ENCODE measurements at regions not wholly inside any gene's neighbourhood (a gene's known extent, or its start where the extent isn't known, plus 50 kb on each side); places are given as distances from the start of the nearest gene placed in this dataset.
"Not testable (repeated sequence)": the region's sequence is repeated elsewhere in the genome, so short reads cannot be mapped to it uniquely, and the experiment has no call there.

DNA sequence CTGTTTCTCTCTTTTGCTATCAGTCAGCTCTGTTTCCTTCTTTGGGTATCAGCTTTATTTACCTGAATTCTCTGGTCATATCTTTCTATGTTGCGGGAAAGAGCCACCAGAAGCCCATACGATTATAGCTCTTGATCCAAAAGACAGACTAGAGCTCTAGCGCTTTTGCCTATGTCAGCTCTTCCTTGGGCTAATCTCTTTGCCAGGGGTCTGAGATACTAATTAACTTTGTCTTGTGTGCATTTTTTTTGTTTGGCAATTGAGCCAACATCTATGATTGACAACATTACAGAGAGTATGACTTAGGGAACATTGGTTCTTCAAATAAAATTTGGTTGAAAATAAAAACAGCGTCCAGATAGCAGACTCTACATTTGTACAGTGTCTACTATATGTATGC lies 603.0 kb downstream of the KCTD16 start:
- no peak for DNase-seq

DNA sequence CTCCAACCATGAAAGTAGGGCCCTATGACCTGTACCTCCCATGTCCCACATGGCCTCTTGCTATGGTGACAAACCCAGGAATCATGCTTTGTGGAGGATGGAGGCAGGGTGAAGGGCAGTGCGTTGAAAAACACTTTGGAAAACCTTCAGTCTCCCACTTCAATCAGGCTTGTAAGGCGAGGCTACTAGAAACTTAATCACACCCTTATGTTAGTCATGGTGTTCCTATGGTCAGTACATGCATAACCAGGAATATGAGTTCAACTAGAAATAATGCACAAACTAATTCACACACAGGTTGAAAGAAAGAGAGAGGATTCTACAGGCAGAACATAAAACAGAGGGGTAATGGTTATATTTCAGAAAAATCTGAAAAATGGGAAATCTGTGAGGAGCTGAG lies 601.1 kb downstream of the KCTD16 start:
- no peak for DNase-seq

GRCh38 chr5:144742361-144742760 lies 571.7 kb downstream of the KCTD16 start:
- no peak for DNase-seq

DNA sequence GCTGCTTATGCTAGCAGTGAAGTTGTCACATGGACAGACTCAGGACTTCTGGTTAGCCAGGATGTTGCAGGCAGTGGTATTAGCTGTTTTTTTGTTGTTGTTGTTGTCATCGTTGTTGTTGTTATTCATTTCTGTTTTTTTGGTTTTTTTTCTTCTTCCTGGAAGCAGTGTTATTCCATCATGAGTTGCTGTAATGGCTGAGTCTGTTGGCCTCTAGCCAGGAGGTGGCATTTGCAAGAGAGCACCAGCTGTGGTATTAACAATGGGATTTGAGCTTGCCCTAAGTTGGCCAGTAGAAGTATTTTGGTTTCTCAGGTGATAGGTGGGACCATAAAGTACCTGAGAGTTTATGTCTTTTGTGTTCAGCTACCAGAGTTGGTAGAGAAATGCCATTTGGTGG lies 561.1 kb downstream of the KCTD16 start:
- no peak for DNase-seq

- DNase-seq = no peak
These were observed 541.4 kb downstream of the KCTD16 start for GRCh38 chr5:144712090-144712489.

DNA sequence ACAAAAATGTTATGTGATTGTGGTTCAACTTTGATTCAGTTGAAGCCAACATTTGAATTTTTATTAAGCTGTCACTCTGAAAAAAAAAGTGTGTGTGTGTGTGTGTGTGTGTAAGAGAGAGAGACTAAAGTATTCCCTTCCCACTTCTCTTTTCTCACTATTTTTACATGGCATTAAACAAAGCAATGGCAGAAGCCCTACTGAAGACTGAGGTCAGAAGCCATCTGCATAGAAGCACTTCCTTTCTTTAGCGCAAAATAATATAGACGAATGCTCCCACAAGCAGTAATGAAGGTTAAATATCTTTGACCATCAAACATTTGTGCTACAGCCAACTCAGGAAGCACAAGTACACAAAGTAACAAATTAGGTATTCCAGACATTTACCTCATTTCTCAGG lies 540.5 kb downstream of the KCTD16 start:
- no peak for DNase-seq

GRCh38 chr5:144710637-144711036 lies 540.0 kb downstream of the KCTD16 start:
- no peak for DNase-seq

DNA sequence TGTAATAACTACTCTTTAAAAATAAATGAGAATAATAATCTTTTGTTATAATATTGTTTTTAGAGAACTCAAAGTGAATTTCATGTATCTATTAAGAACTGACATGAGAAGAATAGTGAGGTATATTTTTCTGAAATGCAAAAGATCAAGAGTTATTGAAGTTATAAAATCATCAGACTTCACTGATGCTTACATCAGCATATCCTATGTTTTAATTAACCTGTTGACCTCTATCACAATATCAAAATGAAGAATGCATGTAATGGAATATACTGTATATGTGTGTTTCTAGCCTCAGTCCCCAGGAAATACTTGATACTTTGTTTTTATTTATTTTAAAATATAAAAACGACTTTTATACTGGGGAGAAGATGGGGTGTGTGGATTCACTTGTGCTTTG lies 533.1 kb downstream of the KCTD16 start:
- no peak for DNase-seq

- peak; percentile 65 for DNase-seq
These were observed 527.8 kb downstream of the KCTD16 start for GRCh38 chr5:144698484-144698883.

DNA sequence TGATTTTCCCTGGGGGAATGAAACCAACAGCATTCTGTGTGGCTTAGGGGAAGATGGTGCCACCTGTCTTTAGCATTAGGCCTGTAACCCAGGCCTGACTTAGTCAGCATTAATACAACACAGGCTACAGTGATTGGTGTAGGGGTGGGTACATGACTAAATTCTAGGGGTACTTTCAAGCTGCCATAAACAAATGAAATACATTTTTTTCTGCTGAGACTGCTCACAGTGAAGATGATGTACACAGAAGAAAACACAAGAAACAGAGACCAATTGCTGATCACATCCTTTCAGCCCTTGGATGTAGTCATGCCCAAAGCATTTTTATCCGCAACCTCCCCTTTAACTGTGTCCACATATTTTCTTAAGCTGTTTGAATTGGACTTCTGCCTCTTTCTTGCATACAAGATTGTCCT lies 527.2 kb downstream of the KCTD16 start:
- peak; percentile 95 for DNase-seq

DNA sequence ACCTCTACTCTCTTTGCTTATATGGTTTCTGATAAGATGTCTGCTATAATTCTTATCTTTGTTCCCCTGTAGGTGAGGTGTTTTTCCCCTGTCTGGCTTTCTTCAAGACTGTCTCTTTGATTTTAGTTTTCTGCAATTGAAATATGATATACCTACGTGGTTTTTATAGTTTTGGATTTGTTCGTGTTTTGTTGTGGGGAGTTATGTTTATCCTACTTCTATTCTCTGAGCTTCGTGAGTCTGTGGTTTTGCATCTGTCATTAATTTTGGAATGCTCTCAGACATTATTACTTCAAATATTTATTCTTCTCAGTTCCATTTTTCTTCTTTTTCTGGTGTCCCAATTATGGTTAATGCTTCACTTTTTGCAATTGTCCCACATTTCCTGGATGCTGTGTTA lies 521.3 kb downstream of the KCTD16 start:
- peak; percentile 7 for DNase-seq

DNA sequence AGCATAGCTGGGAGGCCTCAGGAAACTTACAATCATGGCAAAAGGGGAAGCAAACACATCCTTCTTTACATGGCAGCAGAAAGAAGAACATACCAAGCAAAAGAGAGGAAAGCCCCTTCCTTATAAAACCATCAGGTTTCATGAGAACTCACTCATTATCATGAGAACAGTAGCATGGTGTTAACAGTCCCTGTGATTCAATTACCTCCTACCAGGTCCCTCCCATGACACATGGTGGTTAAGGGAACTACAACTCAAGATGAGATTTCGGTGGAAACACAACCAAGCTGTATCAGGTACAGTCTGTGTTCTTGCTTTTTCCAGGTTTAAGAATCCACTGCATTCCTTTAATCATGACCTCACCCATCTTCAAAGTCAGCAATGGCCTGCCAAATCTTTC lies 514.2 kb downstream of the KCTD16 start:
- DNase-seq = no peak

GRCh38 chr5:144680711-144681110 lies 510.0 kb downstream of the KCTD16 start:
- DNase-seq = no peak

DNA sequence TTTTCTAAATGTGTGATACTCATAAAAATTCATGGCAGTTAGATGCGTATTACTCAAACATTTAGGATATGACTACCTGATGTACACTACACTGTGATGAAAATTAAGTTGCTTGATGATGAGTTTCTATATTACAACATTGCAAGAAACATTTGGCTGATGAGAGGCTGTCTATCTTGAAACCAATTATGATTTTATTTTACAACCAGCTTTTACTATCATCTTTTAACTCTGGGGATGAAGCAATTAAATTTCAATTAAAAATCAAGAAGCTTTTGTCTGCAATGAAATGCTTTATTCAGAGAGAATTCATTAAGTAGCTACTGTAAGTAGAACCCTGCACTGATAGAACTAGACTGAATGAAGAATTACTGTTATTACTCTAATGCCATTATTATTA lies 500.4 kb downstream of the KCTD16 start:
- no peak for DNase-seq

DNA sequence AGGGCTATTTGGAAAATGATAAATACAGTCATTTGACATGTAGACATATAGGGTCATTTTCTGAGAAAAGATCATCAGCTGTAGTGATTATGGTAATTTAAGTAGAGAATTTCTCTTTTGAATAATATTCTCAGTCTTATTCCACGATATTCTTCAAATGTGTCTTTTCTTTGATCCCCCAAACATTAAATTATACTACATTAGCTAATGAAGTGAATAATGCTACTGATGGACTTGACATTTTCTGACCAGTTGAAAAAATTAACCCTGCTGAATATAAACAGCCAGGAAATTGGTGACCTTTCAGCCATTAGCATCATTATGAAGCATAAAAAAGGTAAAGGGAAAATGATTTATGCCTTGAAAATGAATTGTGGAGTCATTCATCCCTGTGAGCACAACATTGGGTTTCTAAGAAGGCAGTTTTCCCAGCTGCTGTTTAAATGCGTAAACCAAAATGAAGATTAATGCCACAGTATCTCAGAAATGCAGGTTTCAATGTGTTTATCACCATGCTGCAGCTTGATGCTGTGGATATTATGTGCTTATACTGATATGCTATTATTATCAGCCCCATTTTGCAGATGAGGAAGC lies 489.1 kb downstream of the KCTD16 start:
- no peak for DNase-seq

DNA sequence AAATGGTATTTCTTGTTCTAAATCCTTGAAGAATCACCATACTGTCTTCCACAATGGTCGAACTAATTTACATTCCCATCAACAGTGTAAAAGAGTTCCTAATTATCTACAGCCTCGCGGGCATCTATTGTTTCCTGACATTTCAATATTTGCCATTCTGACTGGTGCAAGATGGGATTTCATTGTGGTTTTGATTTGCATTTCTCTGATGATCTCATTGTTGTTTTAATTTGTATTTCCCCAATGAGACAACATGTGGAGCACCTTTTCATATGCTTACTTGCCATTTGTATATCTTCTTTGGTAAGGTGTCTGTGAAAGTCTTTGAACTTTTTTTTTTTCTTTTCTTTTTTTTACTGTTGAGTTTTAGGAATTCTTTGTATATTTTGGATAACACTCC lies 473.6 kb downstream of the KCTD16 start:
- DNase-seq = no peak

- DNase-seq = no peak
These were observed 468.1 kb downstream of the KCTD16 start for GRCh38 chr5:144638787-144639186.

DNA sequence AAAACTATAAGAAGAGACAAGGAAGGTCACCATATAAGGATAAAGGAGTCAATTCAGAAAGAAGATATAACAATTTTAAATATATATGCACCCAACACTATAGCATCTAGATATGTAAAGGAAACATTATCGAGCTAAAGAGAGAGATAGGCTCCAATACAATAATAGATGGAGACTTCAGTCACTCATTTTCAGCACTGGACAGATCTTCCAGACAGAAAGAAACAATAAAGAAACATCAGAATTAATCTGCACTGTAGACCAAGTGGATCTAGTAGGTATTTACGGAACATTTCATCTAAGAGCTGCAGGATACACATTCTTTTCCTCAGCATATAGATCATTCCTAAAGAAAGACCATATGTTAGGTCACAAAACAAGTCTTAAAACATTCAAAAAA lies 463.5 kb downstream of the KCTD16 start:
- DNase-seq = no peak

GRCh38 chr5:144598451-144599068 lies 427.9 kb downstream of the KCTD16 start:
- no peak for DNase-seq

- DNase-seq = no peak
These were observed 425.8 kb downstream of the KCTD16 start for GRCh38 chr5:144596517-144596916.

- no peak for DNase-seq
These were observed 424.2 kb downstream of the KCTD16 start for GRCh38 chr5:144594919-144595318.

DNA sequence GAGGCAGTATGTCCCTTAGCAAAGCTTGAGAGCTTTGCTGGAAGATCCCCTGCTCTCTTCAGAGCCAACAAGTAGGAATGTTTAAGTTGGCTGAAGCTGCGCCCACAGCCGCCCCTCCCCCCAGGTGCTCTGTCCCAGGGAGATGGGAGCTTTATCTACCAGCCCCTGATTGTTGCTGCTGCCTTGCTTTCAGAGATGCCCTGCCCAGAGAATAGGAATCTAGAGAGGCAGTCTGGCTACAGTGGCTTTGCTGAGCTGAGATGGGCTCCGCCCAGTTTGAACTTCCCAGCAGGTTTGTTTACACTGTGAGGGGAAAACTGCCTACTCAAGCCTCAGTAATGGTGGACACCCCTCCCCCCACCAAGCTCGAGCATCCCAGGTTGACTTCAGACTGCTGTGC lies 423.6 kb downstream of the KCTD16 start:
- not testable (repeated sequence) for DNase-seq

- DNase-seq = no peak
These were observed 415.0 kb downstream of the KCTD16 start for GRCh38 chr5:144585681-144586080.

DNA sequence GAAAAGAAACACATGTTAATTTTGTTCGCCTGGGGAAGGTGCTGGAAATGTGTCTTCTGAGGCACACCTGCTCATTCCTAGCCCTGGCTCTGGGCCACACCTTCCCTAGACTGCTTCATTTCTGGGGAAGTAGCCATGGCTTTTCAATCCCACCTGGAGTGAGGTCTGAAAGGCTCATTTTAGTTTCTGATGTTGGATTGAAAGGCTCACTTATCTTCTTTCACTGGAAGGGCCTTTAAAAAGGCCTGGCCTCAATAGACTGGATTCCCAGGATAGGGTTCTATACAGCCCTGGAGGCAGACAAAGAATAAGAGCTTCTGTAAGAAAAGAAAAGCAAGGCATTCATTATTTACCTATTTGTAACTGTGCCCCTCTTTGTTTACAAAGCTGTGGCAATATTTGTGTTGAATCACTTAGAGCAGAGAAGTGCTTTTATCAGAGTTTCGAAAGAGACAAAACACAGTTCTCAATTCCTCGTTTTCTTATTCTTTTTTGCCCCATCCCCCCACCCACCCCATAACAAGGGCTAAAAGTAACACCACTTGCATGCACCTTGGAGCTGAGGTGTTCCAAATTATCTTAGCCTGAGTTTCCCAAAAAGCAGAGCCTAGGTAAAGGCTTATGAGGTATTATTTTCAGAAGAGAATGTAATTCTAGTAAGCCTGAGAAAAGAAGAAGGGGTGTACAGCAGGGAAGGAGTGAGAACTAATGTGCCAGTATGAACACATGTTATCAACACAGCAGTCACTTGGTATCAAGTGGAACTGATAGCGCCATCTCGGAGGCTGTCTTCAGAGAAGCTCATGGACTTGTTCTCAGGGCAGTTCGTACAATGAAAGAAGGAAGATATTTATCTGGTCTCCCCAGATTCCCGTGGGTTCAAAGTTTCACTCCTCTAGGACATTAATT lies 413.1 kb downstream of the KCTD16 start:
- DNase-seq = no peak

Data from fibroblast of skin of right quadriceps (primary cell).